ENCODE measurements at regions not wholly inside any gene's neighbourhood (a gene's known extent, or its start where the extent isn't known, plus 50 kb on each side); places are given as distances from the start of the nearest gene placed in this dataset.

DNA sequence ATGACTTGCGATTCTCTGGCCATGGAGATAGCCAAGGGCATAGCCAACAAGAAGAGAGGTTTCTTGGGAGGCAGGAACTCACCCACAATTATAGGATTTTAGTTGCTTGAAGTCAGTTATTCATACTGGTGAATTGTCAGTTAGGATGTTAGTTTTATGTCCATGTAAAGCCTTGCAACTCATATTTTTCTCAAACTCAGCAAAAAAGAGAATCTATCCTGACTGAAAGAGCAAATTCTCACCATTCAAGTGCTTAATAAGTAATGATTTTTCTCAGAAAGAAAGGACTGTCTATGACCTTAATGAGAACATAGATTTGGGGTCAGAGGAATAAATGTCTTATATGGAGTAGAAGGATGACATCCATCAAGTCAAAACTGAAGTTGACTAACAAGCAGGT is 934.5 kb downstream of the STPG2 start:
- Histone ChIP-seq H3K27me3 (ENCODE audit: insufficient read depth, low read length) (no peaks in the 10 kb centered on the region), H3K4me1 (ENCODE audit: insufficient read depth, low read length) (no peaks in the 10 kb centered on the region), H3K9ac (ENCODE audit: low read length) (no peak overlapping the region), H3K36me3 (ENCODE audit: insufficient read depth, low read length) (no peaks in the 10 kb centered on the region), H3K4me3 (ENCODE audit: insufficient read depth, low read depth, low read length) (no peak overlapping the region), H4K20me1 (ENCODE audit: insufficient read depth, low read length) (no peaks in the 10 kb centered on the region), H3K79me2 (ENCODE audit: insufficient read depth, low read length) (no peaks in the 10 kb centered on the region), H3K4me2 (ENCODE audit: low read length) (no peak overlapping the region), H3K9me3 (ENCODE audit: insufficient read depth, low read depth, low read length) (no peaks in the 10 kb centered on the region), H3K27ac (ENCODE audit: low read depth, low read length) (no peak overlapping the region), H2AFZ (ENCODE audit: low read depth, low read length) (no peak overlapping the region)
- H3K27ac Mint-ChIP-seq (ENCODE audit: unreplicated experiment) = no peak overlapping the region
- H3K9me3 Mint-ChIP-seq (ENCODE audit: unreplicated experiment) = no peaks in the 10 kb centered on the region
- no peaks in the 10 kb centered on the region for H3K4me1 Mint-ChIP-seq (ENCODE audit: low read depth, unreplicated experiment)
- TF ChIP-seq EZH2 (IDR thresholded peaks at IDR 0.05; ENCODE audit: insufficient read depth, low read length) = no peak
- TF ChIP-seq, protein P1, sequence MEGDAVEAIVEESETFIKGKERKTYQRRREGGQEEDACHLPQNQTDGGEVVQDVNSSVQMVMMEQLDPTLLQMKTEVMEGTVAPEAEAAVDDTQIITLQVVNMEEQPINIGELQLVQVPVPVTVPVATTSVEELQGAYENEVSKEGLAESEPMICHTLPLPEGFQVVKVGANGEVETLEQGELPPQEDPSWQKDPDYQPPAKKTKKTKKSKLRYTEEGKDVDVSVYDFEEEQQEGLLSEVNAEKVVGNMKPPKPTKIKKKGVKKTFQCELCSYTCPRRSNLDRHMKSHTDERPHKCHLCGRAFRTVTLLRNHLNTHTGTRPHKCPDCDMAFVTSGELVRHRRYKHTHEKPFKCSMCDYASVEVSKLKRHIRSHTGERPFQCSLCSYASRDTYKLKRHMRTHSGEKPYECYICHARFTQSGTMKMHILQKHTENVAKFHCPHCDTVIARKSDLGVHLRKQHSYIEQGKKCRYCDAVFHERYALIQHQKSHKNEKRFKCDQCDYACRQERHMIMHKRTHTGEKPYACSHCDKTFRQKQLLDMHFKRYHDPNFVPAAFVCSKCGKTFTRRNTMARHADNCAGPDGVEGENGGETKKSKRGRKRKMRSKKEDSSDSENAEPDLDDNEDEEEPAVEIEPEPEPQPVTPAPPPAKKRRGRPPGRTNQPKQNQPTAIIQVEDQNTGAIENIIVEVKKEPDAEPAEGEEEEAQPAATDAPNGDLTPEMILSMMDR (IDR thresholded peaks at IDR 0.05; ENCODE audit: insufficient read depth, low read depth, low read length) = no peak
- H3K36me3 Mint-ChIP-seq (ENCODE audit: low read depth, unreplicated experiment) = no peaks in the 10 kb centered on the region
- no peak for FAIRE-seq
- no peak for DNase-seq (ENCODE audit: low read depth)
- no peaks in the 10 kb centered on the region for H3K27me3 Mint-ChIP-seq (ENCODE audit: low read depth, unreplicated experiment)
- no peak overlapping the region for H3K4me3 Mint-ChIP-seq (ENCODE audit: unreplicated experiment)

DNA sequence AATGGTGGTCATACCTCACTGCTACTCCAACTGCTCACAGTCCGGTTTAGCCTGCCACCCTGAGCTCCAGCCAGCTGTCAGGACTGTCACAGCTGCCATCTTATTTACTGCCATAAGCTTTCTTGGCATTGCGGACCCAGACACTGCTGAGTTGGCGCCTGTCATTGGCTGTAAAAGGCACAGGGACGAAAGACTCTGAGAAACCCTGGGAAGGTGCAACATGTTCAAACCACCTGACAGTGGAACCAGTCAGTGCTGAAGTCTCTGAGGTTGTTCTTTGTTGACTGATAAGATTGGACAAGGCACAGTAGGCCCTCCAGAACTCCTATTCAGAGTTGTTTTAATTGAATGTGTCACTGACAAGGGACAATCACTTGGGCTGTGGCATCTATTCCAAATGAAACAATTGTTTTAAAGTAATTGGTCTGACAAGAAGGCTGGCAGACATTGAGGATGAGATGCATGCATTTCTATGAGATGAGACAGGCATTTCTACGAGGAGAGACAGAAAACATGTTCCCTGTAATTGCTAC is 927.8 kb downstream of the STPG2 start:
- H3K4me3 ChIP-seq (ENCODE audit: insufficient read depth, low read depth, low read length) = no peak overlapping the region
- Mint-ChIP-seq H3K4me1 (ENCODE audit: low read depth, unreplicated experiment) (no peaks in the 10 kb centered on the region), H3K4me3 (ENCODE audit: unreplicated experiment) (no peak overlapping the region), H3K27me3 (ENCODE audit: low read depth, unreplicated experiment) (no peaks in the 10 kb centered on the region), H3K27ac (ENCODE audit: unreplicated experiment) (no peak overlapping the region), H3K9me3 (ENCODE audit: unreplicated experiment) (no peaks in the 10 kb centered on the region), H3K36me3 (ENCODE audit: low read depth, unreplicated experiment) (no peaks in the 10 kb centered on the region)
- H3K9me3 ChIP-seq (ENCODE audit: insufficient read depth, low read depth, low read length) = no peaks in the 10 kb centered on the region
- H3K36me3 ChIP-seq (ENCODE audit: insufficient read depth, low read length) = no peaks in the 10 kb centered on the region
- no peaks in the 10 kb centered on the region for H4K20me1 ChIP-seq (ENCODE audit: insufficient read depth, low read length)
- H3K4me2 ChIP-seq (ENCODE audit: low read length) = no peak overlapping the region
- no peak for FAIRE-seq
- no peaks in the 10 kb centered on the region for H3K4me1 ChIP-seq (ENCODE audit: insufficient read depth, low read length)
- no peaks in the 10 kb centered on the region for H3K27me3 ChIP-seq (ENCODE audit: insufficient read depth, low read length)
- DNase-seq (ENCODE audit: low read depth) = no peak
- no peak overlapping the region for H3K9ac ChIP-seq (ENCODE audit: low read length)
- no peak overlapping the region for H2AFZ ChIP-seq (ENCODE audit: low read depth, low read length)
- no peaks in the 10 kb centered on the region for H3K79me2 ChIP-seq (ENCODE audit: insufficient read depth, low read length)
- TF ChIP-seq, protein P1 (IDR thresholded peaks at IDR 0.05; ENCODE audit: insufficient read depth, low read depth, low read length) = no peak
- TF ChIP-seq EZH2 (IDR thresholded peaks at IDR 0.05; ENCODE audit: insufficient read depth, low read length) = no peak
- no peak overlapping the region for H3K27ac ChIP-seq (ENCODE audit: low read depth, low read length)

DNA sequence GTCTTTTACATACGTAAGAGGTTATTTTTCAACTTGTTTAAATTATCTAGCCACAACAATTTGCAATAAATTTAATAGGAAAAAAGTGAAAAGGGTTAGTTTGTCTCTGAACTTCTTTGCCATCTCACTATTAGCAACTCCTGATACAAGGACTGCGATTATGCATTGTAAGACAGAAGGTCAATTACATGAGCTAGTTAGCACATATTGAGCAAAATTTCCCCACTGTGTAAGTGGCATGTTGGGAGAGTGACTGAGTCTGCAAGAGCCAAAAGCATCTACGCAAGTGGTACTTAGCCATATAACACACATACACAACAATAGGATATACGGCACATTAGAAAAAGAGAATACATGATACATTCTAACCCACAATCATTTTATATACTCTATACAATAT is 927.2 kb downstream of the STPG2 start:
- no peaks in the 10 kb centered on the region for H3K9me3 Mint-ChIP-seq (ENCODE audit: unreplicated experiment)
- TF ChIP-seq, protein P1 (IDR thresholded peaks at IDR 0.05; ENCODE audit: insufficient read depth, low read depth, low read length) = no peak
- TF ChIP-seq EZH2 (IDR thresholded peaks at IDR 0.05; ENCODE audit: insufficient read depth, low read length) = no peak
- no peak overlapping the region for H3K4me3 Mint-ChIP-seq (ENCODE audit: unreplicated experiment)
- Histone ChIP-seq H3K4me1 (ENCODE audit: insufficient read depth, low read length) (no peaks in the 10 kb centered on the region), H3K79me2 (ENCODE audit: insufficient read depth, low read length) (no peaks in the 10 kb centered on the region), H2AFZ (ENCODE audit: low read depth, low read length) (no peak overlapping the region), H3K4me2 (ENCODE audit: low read length) (no peak overlapping the region), H3K27me3 (ENCODE audit: insufficient read depth, low read length) (no peaks in the 10 kb centered on the region), H3K9me3 (ENCODE audit: insufficient read depth, low read depth, low read length) (no peaks in the 10 kb centered on the region), H3K27ac (ENCODE audit: low read depth, low read length) (no peak overlapping the region), H3K9ac (ENCODE audit: low read length) (no peak overlapping the region), H4K20me1 (ENCODE audit: insufficient read depth, low read length) (no peaks in the 10 kb centered on the region), H3K4me3 (ENCODE audit: insufficient read depth, low read depth, low read length) (no peak overlapping the region), H3K36me3 (ENCODE audit: insufficient read depth, low read length) (no peaks in the 10 kb centered on the region)
- no peak overlapping the region for H3K27ac Mint-ChIP-seq (ENCODE audit: unreplicated experiment)
- FAIRE-seq (no peak), DNase-seq (ENCODE audit: low read depth) (no peak)
- no peaks in the 10 kb centered on the region for H3K36me3 Mint-ChIP-seq (ENCODE audit: low read depth, unreplicated experiment)
- H3K4me1 Mint-ChIP-seq (ENCODE audit: low read depth, unreplicated experiment) = no peaks in the 10 kb centered on the region
- no peaks in the 10 kb centered on the region for H3K27me3 Mint-ChIP-seq (ENCODE audit: low read depth, unreplicated experiment)
